ENCODE measurements at regions not wholly inside any gene's neighbourhood (a gene's known extent, or its start where the extent isn't known, plus 50 kb on each side); places are given as distances from the start of the nearest gene placed in this dataset.
"Not testable (repeated sequence)": the region's sequence is repeated elsewhere in the genome, so short reads cannot be mapped to it uniquely, and the experiment has no call there.

DNA sequence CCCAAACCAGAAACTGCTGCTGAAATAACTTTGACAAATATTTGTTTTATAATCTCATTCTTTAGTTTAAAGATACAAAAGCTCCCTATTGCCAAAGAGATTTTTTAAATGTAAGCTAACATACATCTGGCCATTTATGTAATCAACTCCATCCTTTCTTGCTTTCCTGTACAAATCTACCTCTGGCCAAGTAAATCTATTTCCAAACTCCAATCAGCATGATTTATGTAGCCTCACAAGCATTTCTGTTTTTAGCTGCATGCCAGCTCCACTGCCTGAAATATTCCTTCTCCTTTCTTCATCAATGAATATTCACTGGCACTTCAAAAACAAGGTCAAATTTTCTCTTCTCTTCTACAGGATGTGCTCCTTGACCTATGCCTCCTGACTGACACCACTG lies 80.0 kb downstream of the SHOX2 start:
- TF ChIP-seq, protein P1, sequence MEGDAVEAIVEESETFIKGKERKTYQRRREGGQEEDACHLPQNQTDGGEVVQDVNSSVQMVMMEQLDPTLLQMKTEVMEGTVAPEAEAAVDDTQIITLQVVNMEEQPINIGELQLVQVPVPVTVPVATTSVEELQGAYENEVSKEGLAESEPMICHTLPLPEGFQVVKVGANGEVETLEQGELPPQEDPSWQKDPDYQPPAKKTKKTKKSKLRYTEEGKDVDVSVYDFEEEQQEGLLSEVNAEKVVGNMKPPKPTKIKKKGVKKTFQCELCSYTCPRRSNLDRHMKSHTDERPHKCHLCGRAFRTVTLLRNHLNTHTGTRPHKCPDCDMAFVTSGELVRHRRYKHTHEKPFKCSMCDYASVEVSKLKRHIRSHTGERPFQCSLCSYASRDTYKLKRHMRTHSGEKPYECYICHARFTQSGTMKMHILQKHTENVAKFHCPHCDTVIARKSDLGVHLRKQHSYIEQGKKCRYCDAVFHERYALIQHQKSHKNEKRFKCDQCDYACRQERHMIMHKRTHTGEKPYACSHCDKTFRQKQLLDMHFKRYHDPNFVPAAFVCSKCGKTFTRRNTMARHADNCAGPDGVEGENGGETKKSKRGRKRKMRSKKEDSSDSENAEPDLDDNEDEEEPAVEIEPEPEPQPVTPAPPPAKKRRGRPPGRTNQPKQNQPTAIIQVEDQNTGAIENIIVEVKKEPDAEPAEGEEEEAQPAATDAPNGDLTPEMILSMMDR (optimal IDR thresholded peaks at IDR 0.05 in 1 of 3, IDR thresholded peaks at IDR 0.05 in 1 of 3, conservative IDR thresholded peaks at IDR 0.05 in 1 of 3; ENCODE audit: extremely low read depth in 1 of 3, insufficient read depth in 2 of 3, low read length in 3 of 3), result no peak
- TF ChIP-seq EZH2 (IDR thresholded peaks at IDR 0.05; ENCODE audit: low read length), result no peak
- no peaks in the 10 kb centered on the region for H3K9me3 ChIP-seq (ENCODE audit: control insufficient read depth, low read depth, low read length)
- dilution Hi-C loops (cut with MboI; ENCODE audit: extremely low pct_ligation_motif_present, low sequenced_read_pairs), result no loop called here

DNA sequence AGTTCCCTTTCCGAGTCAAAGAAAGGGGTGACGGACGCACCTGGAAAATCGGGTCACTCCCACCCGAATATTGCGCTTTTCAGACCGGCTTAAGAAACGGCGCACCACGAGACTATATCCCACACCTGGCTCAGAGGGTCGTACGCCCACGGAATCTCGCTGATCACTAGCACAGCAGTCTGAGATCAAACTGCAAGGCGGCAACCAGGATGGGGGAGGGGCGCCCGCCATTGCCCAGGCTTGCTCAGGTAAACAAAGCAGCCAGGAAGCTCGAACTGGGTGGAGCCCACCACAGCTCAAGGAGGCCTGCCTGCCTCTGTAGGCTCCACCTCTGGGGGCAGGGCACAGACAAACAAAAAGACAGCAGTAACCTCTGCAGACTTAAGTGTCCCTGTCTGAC lies 86.3 kb downstream of the SHOX2 start:
- H3K27me3 ChIP-seq (ENCODE audit: control insufficient read depth, extremely low read depth, insufficient read depth, low read length), result not testable (repeated sequence)

More for the DNA sequence above, 80.0 kb downstream of the SHOX2 start:
- H3K4me1 ChIP-seq (ENCODE audit: control insufficient read depth, extremely low read depth, insufficient read depth, low read length), result no peaks in the 10 kb centered on the region
- no peaks in the 10 kb centered on the region for H3K9me1 ChIP-seq (ENCODE audit: control insufficient read depth, extremely low read depth, insufficient read depth, low read length)
- DNase-seq (ENCODE audit: low read depth, low spot score) (no peak), FAIRE-seq (no peak)
- no peaks in the 10 kb centered on the region for H3K79me2 ChIP-seq (ENCODE audit: control insufficient read depth, insufficient read depth, low read length)
- H4K20me1 ChIP-seq (ENCODE audit: control insufficient read depth, extremely low read depth, insufficient read depth, low read length), result no peaks in the 10 kb centered on the region
- no peak overlapping the region for H3K4me2 ChIP-seq (ENCODE audit: control insufficient read depth, extremely low read depth, insufficient read depth, low read depth, low read length)
- H3K4me3 ChIP-seq (ENCODE audit: control insufficient read depth in 2 of 3, extremely low read depth in 1 of 3, insufficient read depth in 2 of 3, low read depth in 1 of 3, low read length in 3 of 3), result no peak overlapping the region
- H3K9ac ChIP-seq (ENCODE audit: control insufficient read depth, extremely low read depth, insufficient read depth, low read length), result no peak overlapping the region
- H3K27me3 ChIP-seq (ENCODE audit: control insufficient read depth, extremely low read depth, insufficient read depth, low read length), result no peaks in the 10 kb centered on the region
- no peak overlapping the region for H3K27ac ChIP-seq (ENCODE audit: control insufficient read depth, insufficient read depth, low read length)
- no peak overlapping the region for H2AFZ ChIP-seq (ENCODE audit: control insufficient read depth, low read length)
- H3K36me3 ChIP-seq (ENCODE audit: control insufficient read depth in 2 of 2, extremely low read depth in 1 of 2, insufficient read depth in 2 of 2, low read length in 2 of 2), result no peaks in the 10 kb centered on the region

DNA sequence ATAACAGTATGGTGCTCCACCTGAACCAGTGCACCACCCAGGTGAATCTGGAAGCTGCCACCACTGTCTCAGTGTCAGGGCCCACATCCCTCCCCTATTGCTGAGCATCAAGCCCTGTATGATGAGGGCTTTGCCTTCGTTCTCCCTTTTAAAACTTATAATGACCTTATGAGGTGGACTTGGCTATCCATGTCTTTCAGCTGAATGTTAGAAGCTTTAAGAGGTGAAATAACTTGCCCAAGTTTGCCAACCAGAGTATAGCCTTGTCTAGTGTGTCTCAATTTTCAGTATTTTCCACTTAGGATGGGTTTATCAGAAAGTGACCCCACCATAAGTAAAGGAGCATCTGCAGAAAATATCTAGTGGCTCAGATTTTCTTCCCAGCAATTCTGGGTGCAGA lies 87.8 kb downstream of the SHOX2 start:
- no peaks in the 10 kb centered on the region for H4K20me1 ChIP-seq (ENCODE audit: control insufficient read depth, extremely low read depth, insufficient read depth, low read length)
- no peak for TF ChIP-seq EZH2 (IDR thresholded peaks at IDR 0.05; ENCODE audit: low read length)
- TF ChIP-seq, protein P1 (optimal IDR thresholded peaks at IDR 0.05 in 1 of 3, IDR thresholded peaks at IDR 0.05 in 1 of 3, conservative IDR thresholded peaks at IDR 0.05 in 1 of 3; ENCODE audit: extremely low read depth in 1 of 3, insufficient read depth in 2 of 3, low read length in 3 of 3), result no peak
- no peak overlapping the region for H2AFZ ChIP-seq (ENCODE audit: control insufficient read depth, low read length)
- no peak overlapping the region for H3K27ac ChIP-seq (ENCODE audit: control insufficient read depth, insufficient read depth, low read length)
- no peaks in the 10 kb centered on the region for H3K79me2 ChIP-seq (ENCODE audit: control insufficient read depth, insufficient read depth, low read length)
- H3K9ac ChIP-seq (ENCODE audit: control insufficient read depth, extremely low read depth, insufficient read depth, low read length), result no peak overlapping the region
- no peaks in the 10 kb centered on the region for H3K9me3 ChIP-seq (ENCODE audit: control insufficient read depth, low read depth, low read length)
- no peaks in the 10 kb centered on the region for H3K9me1 ChIP-seq (ENCODE audit: control insufficient read depth, extremely low read depth, insufficient read depth, low read length)
- dilution Hi-C loops (cut with MboI; ENCODE audit: extremely low pct_ligation_motif_present, low sequenced_read_pairs), result no loop called here
- no peak overlapping the region for H3K4me3 ChIP-seq (ENCODE audit: control insufficient read depth in 2 of 3, extremely low read depth in 1 of 3, insufficient read depth in 2 of 3, low read depth in 1 of 3, low read length in 3 of 3)
- H3K4me2 ChIP-seq (ENCODE audit: control insufficient read depth, extremely low read depth, insufficient read depth, low read depth, low read length), result no peak overlapping the region
- H3K36me3 ChIP-seq (ENCODE audit: control insufficient read depth in 2 of 2, extremely low read depth in 1 of 2, insufficient read depth in 2 of 2, low read length in 2 of 2), result no peaks in the 10 kb centered on the region
- FAIRE-seq (no peak), DNase-seq (ENCODE audit: low read depth, low spot score) (no peak)
- no peaks in the 10 kb centered on the region for H3K4me1 ChIP-seq (ENCODE audit: control insufficient read depth, extremely low read depth, insufficient read depth, low read length)
- H3K27me3 ChIP-seq (ENCODE audit: control insufficient read depth, extremely low read depth, insufficient read depth, low read length), result no peaks in the 10 kb centered on the region

More for the DNA sequence above, 86.3 kb downstream of the SHOX2 start:
- H3K4me1 ChIP-seq (ENCODE audit: control insufficient read depth, extremely low read depth, insufficient read depth, low read length); H4K20me1 ChIP-seq (ENCODE audit: control insufficient read depth, extremely low read depth, insufficient read depth, low read length); H3K9me1 ChIP-seq (ENCODE audit: control insufficient read depth, extremely low read depth, insufficient read depth, low read length); H3K9ac ChIP-seq (ENCODE audit: control insufficient read depth, extremely low read depth, insufficient read depth, low read length); H3K4me3 ChIP-seq (ENCODE audit: control insufficient read depth in 2 of 3, extremely low read depth in 1 of 3, insufficient read depth in 2 of 3, low read depth in 1 of 3, low read length in 3 of 3); H2AFZ ChIP-seq (ENCODE audit: control insufficient read depth, low read length); dilution Hi-C loops (cut with MboI; ENCODE audit: extremely low pct_ligation_motif_present, low sequenced_read_pairs); H3K9me3 ChIP-seq (ENCODE audit: control insufficient read depth, low read depth, low read length); H3K79me2 ChIP-seq (ENCODE audit: control insufficient read depth, insufficient read depth, low read length); H3K27ac ChIP-seq (ENCODE audit: control insufficient read depth, insufficient read depth, low read length); FAIRE-seq; DNase-seq (ENCODE audit: low read depth, low spot score); H3K4me2 ChIP-seq (ENCODE audit: control insufficient read depth, extremely low read depth, insufficient read depth, low read depth, low read length); H3K36me3 ChIP-seq (ENCODE audit: control insufficient read depth in 2 of 2, extremely low read depth in 1 of 2, insufficient read depth in 2 of 2, low read length in 2 of 2): not testable (repeated sequence)
